ENCODE measurements at regions not wholly inside any gene's neighbourhood (a gene's known extent, or its start where the extent isn't known, plus 50 kb on each side); places are given as distances from the start of the nearest gene placed in this dataset.

DNA sequence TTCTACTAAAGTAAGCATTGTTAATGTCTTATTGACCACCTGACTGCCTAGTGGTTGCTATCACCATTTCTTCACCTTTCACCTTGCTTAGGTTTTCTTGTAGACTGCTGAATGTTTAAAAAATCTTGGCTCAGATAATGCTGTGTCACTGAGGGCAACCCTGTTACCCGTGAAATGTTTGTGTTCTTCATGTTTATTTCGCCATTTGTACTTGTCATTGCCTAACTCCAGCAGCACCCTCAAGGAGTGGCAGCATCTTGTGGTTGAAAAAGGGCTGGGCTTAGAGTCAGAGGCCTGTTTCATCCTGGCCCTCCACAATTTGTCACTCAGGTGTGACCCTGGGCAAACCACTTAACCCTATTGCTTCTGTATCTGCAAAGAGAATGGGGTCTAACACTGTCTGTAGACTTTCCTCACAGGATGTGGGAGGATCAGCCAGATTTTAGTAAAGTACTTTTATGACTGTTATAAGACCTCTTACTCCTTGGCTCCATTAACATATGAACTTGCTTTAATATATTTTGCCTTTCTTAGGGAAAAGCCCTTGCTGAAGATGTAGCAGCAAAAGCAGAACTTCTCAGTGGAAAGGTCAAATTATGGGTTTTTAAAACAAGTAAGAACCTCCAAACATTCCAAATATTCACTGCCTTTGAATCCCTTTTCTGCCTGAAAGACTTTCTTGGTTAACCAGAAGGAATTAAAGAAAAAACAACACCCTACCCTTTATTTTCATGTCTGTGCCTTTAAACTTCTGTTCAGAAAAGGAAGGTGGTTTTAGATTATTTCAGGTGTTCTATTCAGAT is 154.5 kb upstream of the C11orf87 start:
- DNase-seq (ENCODE audit: extremely low spot score): no peak
- no peak for TF ChIP-seq TARDBP (IDR thresholded peaks at IDR 0.05)
- no peak for TF ChIP-seq BHLHE40 (IDR thresholded peaks at IDR 0.05; ENCODE audit: borderline replicate concordance)
- no peak for TF ChIP-seq L3MBTL2 (conservative IDR thresholded peaks at IDR 0.05)
- TF ChIP-seq ELF4 (IDR thresholded peaks at IDR 0.05): no peak
- no peak for TF ChIP-seq FOXM1 (IDR thresholded peaks at IDR 0.05; ENCODE audit: borderline replicate concordance)
- TF ChIP-seq, protein P1, sequence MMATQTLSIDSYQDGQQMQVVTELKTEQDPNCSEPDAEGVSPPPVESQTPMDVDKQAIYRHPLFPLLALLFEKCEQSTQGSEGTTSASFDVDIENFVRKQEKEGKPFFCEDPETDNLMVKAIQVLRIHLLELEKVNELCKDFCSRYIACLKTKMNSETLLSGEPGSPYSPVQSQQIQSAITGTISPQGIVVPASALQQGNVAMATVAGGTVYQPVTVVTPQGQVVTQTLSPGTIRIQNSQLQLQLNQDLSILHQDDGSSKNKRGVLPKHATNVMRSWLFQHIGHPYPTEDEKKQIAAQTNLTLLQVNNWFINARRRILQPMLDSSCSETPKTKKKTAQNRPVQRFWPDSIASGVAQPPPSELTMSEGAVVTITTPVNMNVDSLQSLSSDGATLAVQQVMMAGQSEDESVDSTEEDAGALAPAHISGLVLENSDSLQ (IDR thresholded peaks at IDR 0.05): no peak
- TF ChIP-seq CTBP1 (IDR thresholded peaks at IDR 0.05; ENCODE audit: borderline replicate concordance): no peak
- no peak for TF ChIP-seq LEF1 (IDR thresholded peaks at IDR 0.05; ENCODE audit: borderline replicate concordance)
- TF ChIP-seq FOXK2 (IDR thresholded peaks at IDR 0.05): no peak
- no peak for TF ChIP-seq FOXA1 (IDR thresholded peaks at IDR 0.05)
- TF ChIP-seq ZNF384 (IDR thresholded peaks at IDR 0.05): no peak
- no peak for TF ChIP-seq SP1 (IDR thresholded peaks at IDR 0.05)
- no peak for TF ChIP-seq SUZ12 (IDR thresholded peaks at IDR 0.05)
- no peak for TF ChIP-seq ARNT (IDR thresholded peaks at IDR 0.05)
- TF ChIP-seq NFRKB (IDR thresholded peaks at IDR 0.05): no peak
- TF ChIP-seq HDGF (IDR thresholded peaks at IDR 0.05; ENCODE audit: borderline replicate concordance): no peak
- CTCF ChIA-PET: no interaction called here
- POLR2A ChIA-PET: no interaction called here

DNA sequence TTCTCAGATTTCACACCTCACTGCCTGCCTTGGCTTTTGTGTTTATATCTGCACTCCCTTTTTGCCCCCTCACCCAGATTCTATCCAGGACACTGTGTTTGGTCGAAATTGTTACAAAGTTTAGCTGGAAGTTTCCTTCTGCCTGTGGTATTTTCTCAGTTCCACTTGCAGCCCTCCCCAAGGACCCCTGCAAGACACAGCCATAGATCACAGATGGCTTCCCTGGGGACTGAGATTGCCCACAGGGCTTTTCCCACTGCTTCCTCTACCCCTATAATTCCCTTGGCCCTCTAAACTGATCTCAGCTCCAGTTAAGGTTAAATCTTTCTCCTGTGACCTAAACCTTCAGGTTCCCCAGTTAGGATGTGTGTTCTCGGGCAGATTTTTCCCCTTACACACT is 146.1 kb upstream of the C11orf87 start:
- POLR2A ChIA-PET: no interaction called here
- TF ChIP-seq NFRKB (IDR thresholded peaks at IDR 0.05) (no peak), SP1 (IDR thresholded peaks at IDR 0.05) (no peak), SUZ12 (IDR thresholded peaks at IDR 0.05) (no peak), L3MBTL2 (conservative IDR thresholded peaks at IDR 0.05) (no peak), TARDBP (IDR thresholded peaks at IDR 0.05) (no peak), FOXA1 (IDR thresholded peaks at IDR 0.05) (no peak), ELF4 (IDR thresholded peaks at IDR 0.05) (no peak)
- CTCF ChIA-PET: no interaction called here
- DNase-seq (ENCODE audit: extremely low spot score): no peak

DNA sequence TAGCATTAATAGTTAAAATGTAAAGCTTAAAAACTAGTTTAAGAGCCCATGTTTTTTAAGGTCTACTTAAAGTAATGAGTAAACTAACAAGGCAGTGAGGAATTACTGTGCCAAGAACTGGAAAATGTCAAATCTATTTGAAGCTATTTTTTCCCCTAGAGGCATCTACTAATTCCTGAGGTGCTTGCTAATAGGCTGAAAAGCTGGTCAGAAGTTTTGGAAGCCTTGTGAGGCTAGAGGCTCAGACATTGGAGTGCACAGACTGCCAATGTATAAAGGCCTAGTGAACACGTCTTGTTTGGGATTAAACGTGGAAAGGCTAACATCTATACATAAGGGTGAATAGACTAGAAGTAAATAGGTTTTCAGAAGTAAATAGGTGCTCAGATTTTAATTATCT is 136.5 kb upstream of the C11orf87 start:
- ChIA-PET CTCF (no interaction called here), POLR2A (no interaction called here)
- DNase-seq (ENCODE audit: extremely low spot score): no peak
- TF ChIP-seq HDGF (IDR thresholded peaks at IDR 0.05; ENCODE audit: borderline replicate concordance) (no peak), CTBP1 (IDR thresholded peaks at IDR 0.05; ENCODE audit: borderline replicate concordance) (no peak), ZNF384 (IDR thresholded peaks at IDR 0.05) (no peak), LEF1 (IDR thresholded peaks at IDR 0.05; ENCODE audit: borderline replicate concordance) (no peak), SP1 (IDR thresholded peaks at IDR 0.05) (no peak), FOXK2 (IDR thresholded peaks at IDR 0.05) (no peak), NFRKB (IDR thresholded peaks at IDR 0.05) (no peak), SUZ12 (IDR thresholded peaks at IDR 0.05) (no peak), TARDBP (IDR thresholded peaks at IDR 0.05) (no peak), FOXA1 (IDR thresholded peaks at IDR 0.05) (no peak), ELF4 (IDR thresholded peaks at IDR 0.05) (no peak), ARNT (IDR thresholded peaks at IDR 0.05) (no peak), FOXM1 (IDR thresholded peaks at IDR 0.05; ENCODE audit: borderline replicate concordance) (no peak), BHLHE40 (IDR thresholded peaks at IDR 0.05; ENCODE audit: borderline replicate concordance) (no peak), L3MBTL2 (conservative IDR thresholded peaks at IDR 0.05) (no peak)
- TF ChIP-seq, protein P1 (IDR thresholded peaks at IDR 0.05): no peak

DNA sequence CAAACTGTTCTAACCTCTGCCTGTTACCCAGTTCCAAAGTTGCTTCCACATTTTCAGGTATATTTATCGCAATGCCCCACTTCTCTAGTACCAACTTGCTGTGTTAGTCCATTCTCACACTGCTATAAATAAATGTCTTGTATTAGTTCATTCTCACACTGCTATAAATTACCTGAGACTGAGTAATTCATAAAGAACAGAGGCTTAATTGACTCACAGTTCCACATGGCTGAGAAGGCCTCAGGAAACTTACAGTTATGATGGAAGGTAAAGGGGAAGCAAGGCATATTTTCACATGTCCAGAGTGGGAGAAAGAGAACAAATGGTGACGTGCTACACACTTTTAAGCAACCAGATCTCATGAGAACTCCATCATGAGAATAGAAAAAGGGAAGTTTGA is 130.4 kb upstream of the C11orf87 start:
- no peak for DNase-seq (ENCODE audit: extremely low spot score)
- ChIA-PET CTCF (no interaction called here), POLR2A (no interaction called here)
- TF ChIP-seq L3MBTL2 (conservative IDR thresholded peaks at IDR 0.05) (no peak), FOXA1 (IDR thresholded peaks at IDR 0.05) (no peak), ELF4 (IDR thresholded peaks at IDR 0.05) (no peak), FOXM1 (IDR thresholded peaks at IDR 0.05; ENCODE audit: borderline replicate concordance) (no peak), BHLHE40 (IDR thresholded peaks at IDR 0.05; ENCODE audit: borderline replicate concordance) (no peak), CTBP1 (IDR thresholded peaks at IDR 0.05; ENCODE audit: borderline replicate concordance) (no peak), NFRKB (IDR thresholded peaks at IDR 0.05) (no peak), HDGF (IDR thresholded peaks at IDR 0.05; ENCODE audit: borderline replicate concordance) (no peak), SUZ12 (IDR thresholded peaks at IDR 0.05) (no peak), ARNT (IDR thresholded peaks at IDR 0.05) (no peak), LEF1 (IDR thresholded peaks at IDR 0.05; ENCODE audit: borderline replicate concordance) (no peak), SP1 (IDR thresholded peaks at IDR 0.05) (no peak), ZNF384 (IDR thresholded peaks at IDR 0.05) (no peak)
- TF ChIP-seq, protein P1 (IDR thresholded peaks at IDR 0.05): no peak

DNA sequence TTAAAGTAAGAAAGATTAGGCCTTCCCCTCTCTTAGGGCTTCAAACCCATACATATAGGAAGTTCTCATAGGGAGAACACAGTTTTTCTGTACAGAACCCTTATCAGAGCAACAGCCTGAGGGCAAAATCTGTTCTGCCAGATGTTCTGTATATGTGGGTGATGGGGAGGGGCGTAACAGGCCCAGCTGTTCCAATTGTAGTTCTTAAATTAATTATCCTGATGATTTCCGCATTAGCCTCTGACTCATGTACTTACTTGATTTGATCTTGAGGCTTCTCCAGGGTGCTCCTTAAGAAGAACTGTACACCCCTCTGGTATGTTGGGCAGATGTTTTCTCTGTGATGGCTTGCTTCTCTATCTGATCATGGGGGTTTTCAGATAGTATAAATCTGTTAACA is 123.1 kb upstream of the C11orf87 start:
- TF ChIP-seq, protein P1 (IDR thresholded peaks at IDR 0.05): no peak
- TF ChIP-seq NFRKB (IDR thresholded peaks at IDR 0.05): no peak
- no peak for TF ChIP-seq ZNF384 (IDR thresholded peaks at IDR 0.05)
- ChIA-PET CTCF (no interaction called here), POLR2A (no interaction called here)
- no peak for DNase-seq (ENCODE audit: extremely low spot score)

DNA sequence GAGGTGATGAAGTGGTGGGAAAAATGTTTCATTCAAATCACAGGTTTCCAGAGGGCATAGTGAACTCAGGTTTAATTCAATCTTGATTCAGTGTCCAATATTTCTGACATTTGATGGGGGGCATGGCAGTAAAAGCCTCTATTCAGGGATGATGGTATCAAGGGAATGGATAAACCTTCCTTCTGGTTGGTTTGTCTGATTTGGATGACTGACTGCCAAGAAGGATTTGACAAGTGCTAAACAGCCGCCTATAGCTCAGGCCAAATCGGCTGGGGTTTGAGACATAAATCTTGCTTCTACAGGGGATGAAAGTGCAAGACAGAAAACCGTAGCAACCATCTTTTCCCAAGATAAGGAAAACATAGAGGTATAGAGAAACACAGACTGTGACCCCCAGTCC is 121.8 kb upstream of the C11orf87 start:
- no peak for TF ChIP-seq CTBP1 (IDR thresholded peaks at IDR 0.05; ENCODE audit: borderline replicate concordance)
- no peak for TF ChIP-seq SUZ12 (IDR thresholded peaks at IDR 0.05)
- TF ChIP-seq, protein P1 (IDR thresholded peaks at IDR 0.05): no peak
- TF ChIP-seq NFRKB (IDR thresholded peaks at IDR 0.05): no peak
- TF ChIP-seq SP1 (IDR thresholded peaks at IDR 0.05): no peak
- no peak for TF ChIP-seq ELF4 (IDR thresholded peaks at IDR 0.05)
- no peak for TF ChIP-seq HDGF (IDR thresholded peaks at IDR 0.05; ENCODE audit: borderline replicate concordance)
- TF ChIP-seq LEF1 (IDR thresholded peaks at IDR 0.05; ENCODE audit: borderline replicate concordance): no peak
- no peak for TF ChIP-seq BHLHE40 (IDR thresholded peaks at IDR 0.05; ENCODE audit: borderline replicate concordance)
- TF ChIP-seq L3MBTL2 (conservative IDR thresholded peaks at IDR 0.05): no peak
- no peak for TF ChIP-seq FOXK2 (IDR thresholded peaks at IDR 0.05)
- no peak for TF ChIP-seq FOXA1 (IDR thresholded peaks at IDR 0.05)
- DNase-seq (ENCODE audit: extremely low spot score): no peak
- CTCF ChIA-PET: no interaction called here
- POLR2A ChIA-PET: no interaction called here
